Esophagus squamous epithelium (tissue), 5 donors: ENCODE measurements at regions not wholly inside any gene's neighbourhood (a gene's known extent, or its start where the extent isn't known, plus 50 kb on each side); places are given as distances from the start of the nearest gene placed in this dataset.

Experiments used
- DNase-seq: peaks from one replicate; lab custom pipeline; 2025; lab: John Stamatoyannopoulos, UW
- H3K27ac ChIP-seq, 4 donors: fragments of 200-600 bp; sonication (generic); one replicate each; pipeline ENCODE4 v1.5.1; 2016 to 2019; ENCODE audit warnings: mild to moderate bottlenecking in 1 of 4
- H3K27me3 ChIP-seq, 4 donors: fragments of 200-600 bp; sonication (generic); 1 replicate in 3 of 4; 2 replicates in 1 of 4; pipeline versions ENCODE4 v1.5.1 to v1.6.0; 2017 to 2021; ENCODE audit warnings: antibody characterized with exemption in 1 of 4
- H3K36me3 ChIP-seq, 3 donors: fragments of 200-600 bp; sonication (generic); one replicate each; pipeline ENCODE4 v1.5.1; 2016 to 2019
- H3K4me1 ChIP-seq, 3 donors: fragments of 200-600 bp; sonication (generic); one replicate each; pipeline ENCODE4 v1.5.1; 2017 to 2019
- H3K4me3 ChIP-seq, 4 donors: fragments of 200-600 bp; sonication (generic); 1 replicate in 3 of 4; 2 replicates in 1 of 4; pipeline ENCODE4 v1.5.1; 2016 to 2019; ENCODE audit warnings: mild to moderate bottlenecking in 2 of 4, moderate library complexity in 1 of 4
- H3K9me3 ChIP-seq, 3 donors: fragments of 200-600 bp; sonication (generic); one replicate each; pipeline ENCODE4 v1.5.1; 2016 to 2019
- POLR2A ChIP-seq, 4 donors: fragments of 450-650 bp; IDR thresholded peaks; one replicate each; pipeline ENCODE4 v1.6.1; 2017; ENCODE audit warnings: antibody characterized with exemption in 4 of 4, mild to moderate bottlenecking in 4 of 4, moderate library complexity in 3 of 4
- WGBS, 2 donors: methylation state at CpG; one replicate each; pipeline ENCODE4 v1.1.5; 2018; 5-methylcytosine and 5-hydroxymethylcytosine counted together
- intact Hi-C: fragments of 100-400 bp; cut with DNase I; formaldehyde crosslinking; loops from one replicate; pipeline ENCODE4 v1.15.0; 2022
- TF ChIP-seq, protein P1 (sequence below), 6 experiments: fragments of 450-650 bp in 4 of 6; fragments of 200-600 bp in 2 of 6; sonication (generic) in 2 of 6; IDR thresholded peaks; one replicate each; pipeline ENCODE4 v1.5.1; 2016 to 2019; ENCODE audit warnings: antibody characterized with exemption in 6 of 6, mild to moderate bottlenecking in 4 of 6, moderate library complexity in 4 of 6
- donor health status: DM: yes; HTN: yes; CAD: no.

DNA sequence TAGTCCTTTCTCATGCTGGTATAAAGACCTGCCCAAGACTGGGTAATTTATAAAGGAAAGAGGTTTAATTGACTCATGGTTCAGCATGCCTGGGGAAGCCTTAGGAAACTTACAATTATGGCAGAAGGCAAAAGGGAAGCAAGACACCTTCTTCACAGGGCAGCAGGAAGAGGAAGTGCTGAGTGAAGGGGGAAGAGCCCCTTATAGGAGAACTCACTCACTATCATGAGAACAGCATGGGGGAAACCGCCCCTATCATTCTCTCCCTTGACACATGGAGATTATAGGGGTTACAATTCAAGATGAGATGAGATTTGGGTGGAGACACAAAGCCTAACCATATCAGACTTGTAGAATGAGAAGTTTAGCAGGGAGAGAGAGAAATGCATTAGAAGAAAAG lies 373.3 kb upstream of the DIAPH2 start:
- DNase-seq: no peak
- TF ChIP-seq, protein P1, sequence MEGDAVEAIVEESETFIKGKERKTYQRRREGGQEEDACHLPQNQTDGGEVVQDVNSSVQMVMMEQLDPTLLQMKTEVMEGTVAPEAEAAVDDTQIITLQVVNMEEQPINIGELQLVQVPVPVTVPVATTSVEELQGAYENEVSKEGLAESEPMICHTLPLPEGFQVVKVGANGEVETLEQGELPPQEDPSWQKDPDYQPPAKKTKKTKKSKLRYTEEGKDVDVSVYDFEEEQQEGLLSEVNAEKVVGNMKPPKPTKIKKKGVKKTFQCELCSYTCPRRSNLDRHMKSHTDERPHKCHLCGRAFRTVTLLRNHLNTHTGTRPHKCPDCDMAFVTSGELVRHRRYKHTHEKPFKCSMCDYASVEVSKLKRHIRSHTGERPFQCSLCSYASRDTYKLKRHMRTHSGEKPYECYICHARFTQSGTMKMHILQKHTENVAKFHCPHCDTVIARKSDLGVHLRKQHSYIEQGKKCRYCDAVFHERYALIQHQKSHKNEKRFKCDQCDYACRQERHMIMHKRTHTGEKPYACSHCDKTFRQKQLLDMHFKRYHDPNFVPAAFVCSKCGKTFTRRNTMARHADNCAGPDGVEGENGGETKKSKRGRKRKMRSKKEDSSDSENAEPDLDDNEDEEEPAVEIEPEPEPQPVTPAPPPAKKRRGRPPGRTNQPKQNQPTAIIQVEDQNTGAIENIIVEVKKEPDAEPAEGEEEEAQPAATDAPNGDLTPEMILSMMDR (IDR thresholded peaks at IDR 0.05): no peak
- TF ChIP-seq POLR2A (IDR thresholded peaks at IDR 0.05): no peak
- H3K27ac ChIP-seq: no peak overlapping the region
- H3K9me3 ChIP-seq: no peaks in the 10 kb centered on the region
- no peaks in the 10 kb centered on the region for H3K36me3 ChIP-seq
- H3K4me1 ChIP-seq: no peaks in the 10 kb centered on the region
- intact Hi-C loops: no loop called here
- 0 to 78% methylated on average over 1 of the region's 1 CpG for WGBS, 2 donors
- no peaks in the 10 kb centered on the region for H3K27me3 ChIP-seq
- H3K4me3 ChIP-seq: no peak overlapping the region

DNA sequence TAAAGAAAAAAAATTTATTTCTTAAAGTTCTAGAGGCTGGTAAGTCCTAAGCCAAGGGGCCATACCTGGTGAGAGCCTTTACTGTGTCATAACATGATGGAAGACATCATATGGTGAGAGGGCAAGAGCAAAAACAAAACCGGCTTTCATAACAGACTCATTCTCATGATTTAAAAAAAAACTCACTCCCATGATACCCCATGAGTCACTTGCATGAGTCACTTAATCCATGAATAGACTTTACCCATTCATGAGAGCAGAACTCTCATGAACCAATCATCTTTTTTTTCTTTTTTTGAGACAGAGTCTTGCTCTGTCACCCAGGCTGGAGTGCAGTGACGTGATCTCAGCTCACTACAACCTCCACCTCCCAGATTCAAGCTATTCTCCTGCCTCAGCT lies 369.7 kb upstream of the DIAPH2 start:
- no peak for DNase-seq
- Histone ChIP-seq H3K9me3 (no peaks in the 10 kb centered on the region), H3K36me3 (no peaks in the 10 kb centered on the region), H3K4me1 (no peaks in the 10 kb centered on the region), H3K27ac (no peak overlapping the region), H3K4me3 (no peak overlapping the region), H3K27me3 (no peaks in the 10 kb centered on the region)
- 55 to 60% methylated on average over 1 to 2 of the region's 2 CpGs for WGBS, 2 donors
- TF ChIP-seq, protein P1 (IDR thresholded peaks at IDR 0.05): no peak
- no peak for TF ChIP-seq POLR2A (IDR thresholded peaks at IDR 0.05)
- intact Hi-C loops: no loop called here

DNA sequence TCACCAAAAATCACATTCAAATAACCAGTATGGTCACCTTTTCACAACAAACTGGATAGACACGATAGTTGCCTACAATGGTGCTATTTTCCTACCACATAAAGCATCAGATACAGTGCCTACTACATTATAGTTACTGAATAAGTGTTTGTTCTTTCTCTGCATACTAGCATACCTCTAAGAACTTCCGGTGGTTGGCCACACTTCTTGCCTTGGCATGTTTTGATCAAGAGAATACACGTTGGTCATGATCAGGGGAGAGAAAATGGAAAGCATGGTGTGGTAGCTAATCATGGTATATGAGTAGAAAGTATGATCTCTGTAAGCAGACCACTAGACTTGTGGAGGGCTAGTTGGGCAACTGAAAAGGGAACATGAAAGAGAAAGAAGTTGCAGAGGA lies 322.8 kb upstream of the DIAPH2 start:
- no peaks in the 10 kb centered on the region for H3K27me3 ChIP-seq
- H3K9me3 ChIP-seq: no peaks in the 10 kb centered on the region
- intact Hi-C loops: no loop called here
- no peak overlapping the region for H3K4me3 ChIP-seq
- TF ChIP-seq POLR2A (IDR thresholded peaks at IDR 0.05): no peak
- TF ChIP-seq, protein P1 (IDR thresholded peaks at IDR 0.05): no peak
- no peak for DNase-seq
- no peak overlapping the region for H3K27ac ChIP-seq
- no peaks in the 10 kb centered on the region for H3K36me3 ChIP-seq
- 35 to 54% methylated on average over 3 of the region's 3 CpGs for WGBS, 2 donors
- H3K4me1 ChIP-seq: no peaks in the 10 kb centered on the region

DNA sequence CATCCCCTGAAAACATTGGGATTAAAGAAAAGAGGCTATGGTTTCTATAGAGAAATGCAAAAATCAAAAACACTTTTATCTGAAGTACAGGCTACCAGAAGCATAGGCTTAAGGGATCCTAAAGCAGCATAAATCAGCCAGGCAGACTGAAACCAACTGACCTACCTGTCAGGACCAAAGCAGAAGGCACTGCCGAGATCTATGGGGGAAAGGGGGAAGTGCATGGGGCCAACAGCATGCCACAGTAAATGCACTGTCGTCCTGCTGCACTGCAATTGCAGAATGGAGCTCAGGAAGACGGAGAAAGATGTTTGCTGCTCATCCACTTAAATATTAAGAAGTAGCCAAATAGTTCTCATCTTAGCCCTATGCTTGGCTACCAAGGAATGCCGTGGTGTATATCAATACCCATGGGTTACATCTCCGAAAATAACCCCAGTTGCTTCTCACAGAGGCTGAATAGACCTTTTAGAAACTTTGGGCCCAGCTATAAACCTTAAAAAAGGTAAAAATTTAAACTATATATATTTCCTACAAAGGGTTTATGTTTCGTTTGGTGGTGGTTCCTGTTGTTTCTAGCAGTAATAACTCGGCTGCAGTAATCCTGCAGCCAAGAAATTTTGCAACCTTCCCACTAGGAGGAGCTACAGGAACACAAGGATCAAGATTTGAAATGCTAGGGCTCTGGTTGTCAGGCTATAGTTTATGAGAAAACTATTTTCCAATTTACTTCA lies 312.2 kb upstream of the DIAPH2 start:
- no peaks in the 10 kb centered on the region for H3K27me3 ChIP-seq
- intact Hi-C loops: no loop called here
- no peak for TF ChIP-seq POLR2A (IDR thresholded peaks at IDR 0.05)
- TF ChIP-seq, protein P1 (IDR thresholded peaks at IDR 0.05): peak; percentile 15 to 58 (median 42)
- H3K4me1 ChIP-seq: no peaks in the 10 kb centered on the region
- H3K27ac ChIP-seq: no peak overlapping the region
- H3K4me3 ChIP-seq: peak overlapping the region in 1 of 4 donors; percentile 32
- WGBS, 2 donors: 25 to 33% methylated on average over 6 to 7 of the region's 7 CpGs
- no peaks in the 10 kb centered on the region for H3K36me3 ChIP-seq
- DNase-seq: no peak
- no peaks in the 10 kb centered on the region for H3K9me3 ChIP-seq

DNA sequence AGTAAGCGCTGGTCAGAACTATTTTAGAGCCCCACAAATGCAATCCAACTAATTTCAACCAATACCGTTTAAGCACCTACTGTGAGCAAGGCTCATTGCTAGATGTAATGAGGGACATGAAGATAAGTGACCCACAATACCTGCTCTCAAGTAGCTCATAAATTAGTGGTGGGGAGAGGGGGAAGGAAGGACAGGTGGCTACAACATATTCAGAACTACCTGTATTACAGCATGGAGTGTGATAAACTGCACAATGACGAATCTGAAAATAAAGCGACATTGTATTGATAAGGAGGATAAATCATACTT lies 311.6 kb upstream of the DIAPH2 start:
- no peaks in the 10 kb centered on the region for H3K27me3 ChIP-seq
- no peaks in the 10 kb centered on the region for H3K9me3 ChIP-seq
- 29 to 34% methylated on average over 4 of the region's 4 CpGs for WGBS, 2 donors
- DNase-seq: no peak
- H3K4me1 ChIP-seq: no peaks in the 10 kb centered on the region
- H3K4me3 ChIP-seq: no peak overlapping the region
- H3K36me3 ChIP-seq: no peaks in the 10 kb centered on the region
- intact Hi-C loops: no loop called here
- H3K27ac ChIP-seq: no peak overlapping the region
- TF ChIP-seq POLR2A (IDR thresholded peaks at IDR 0.05): no peak
- TF ChIP-seq, protein P1 (IDR thresholded peaks at IDR 0.05): peak in 1 of 6 experiments; percentile 5
